Anterior cingulate cortex (tissue), 58 donors: ENCODE measurements at regions not wholly inside any gene's neighbourhood (a gene's known extent, or its start where the extent isn't known, plus 50 kb on each side); places are given as distances from the start of the nearest gene placed in this dataset.
"Not testable (repeated sequence)": the region's sequence is repeated elsewhere in the genome, so short reads cannot be mapped to it uniquely, and the experiment has no call there.

Source experiments
- DNase-seq, 58 donors: peaks; one replicate each; lab custom pipeline; 2025; lab: John Stamatoyannopoulos, UW

- DNase-seq = no peak
Measured at GRCh38 chr10:84004221-84004620, 135.1 kb upstream of the GHITM start.

- no peak for DNase-seq
Measured at GRCh38 chr10:84005403-84005802, 133.9 kb upstream of the GHITM start.

- DNase-seq = no peak
Measured at GRCh38 chr10:84007482-84007881, 131.8 kb upstream of the GHITM start.

- DNase-seq = peak in 1 of 58 donors; percentile 3
Measured at GRCh38 chr10:84008878-84009277, 130.4 kb upstream of the GHITM start.

GRCh38 chr10:84012431-84012830, 126.9 kb upstream of the GHITM start:
- DNase-seq = no peak

- DNase-seq = no peak
Measured at GRCh38 chr10:84012831-84013458, 126.4 kb upstream of the GHITM start.

- no peak for DNase-seq
Measured at GRCh38 chr10:84015877-84016595, 123.3 kb upstream of the GHITM start.

GRCh38 chr10:84018826-84019225, 120.5 kb upstream of the GHITM start:
- no peak for DNase-seq

GRCh38 chr10:84019854-84020458, 119.4 kb upstream of the GHITM start:
- DNase-seq = not testable (repeated sequence)

- DNase-seq = no peak
Measured at GRCh38 chr10:84026821-84027257, 112.5 kb upstream of the GHITM start.

GRCh38 chr10:84029840-84030239, 109.5 kb upstream of the GHITM start:
- DNase-seq = no peak

- DNase-seq = no peak
Measured at GRCh38 chr10:84038035-84038434, 101.3 kb upstream of the GHITM start.

- DNase-seq = no peak
Measured at GRCh38 chr10:84039957-84040356, 99.4 kb upstream of the GHITM start.

GRCh38 chr10:84047258-84048010, 91.9 kb upstream of the GHITM start:
- no peak for DNase-seq

- DNase-seq = no peak
Measured at GRCh38 chr10:84049645-84050011, 89.7 kb upstream of the GHITM start.

- DNase-seq = no peak
Measured at GRCh38 chr10:84053626-84054025, 85.7 kb upstream of the GHITM start.

- DNase-seq = no peak
Measured at GRCh38 chr10:84054743-84055142, 84.6 kb upstream of the GHITM start.

GRCh38 chr10:84059526-84059925, 79.8 kb upstream of the GHITM start:
- DNase-seq = no peak

GRCh38 chr10:84063440-84063839, 75.9 kb upstream of the GHITM start:
- no peak for DNase-seq

- no peak for DNase-seq
Measured at GRCh38 chr10:84065804-84066601, 73.3 kb upstream of the GHITM start.
